ENCODE measurements at regions not wholly inside any gene's neighbourhood (a gene's known extent, or its start where the extent isn't known, plus 50 kb on each side); places are given as distances from the start of the nearest gene placed in this dataset.

DNA sequence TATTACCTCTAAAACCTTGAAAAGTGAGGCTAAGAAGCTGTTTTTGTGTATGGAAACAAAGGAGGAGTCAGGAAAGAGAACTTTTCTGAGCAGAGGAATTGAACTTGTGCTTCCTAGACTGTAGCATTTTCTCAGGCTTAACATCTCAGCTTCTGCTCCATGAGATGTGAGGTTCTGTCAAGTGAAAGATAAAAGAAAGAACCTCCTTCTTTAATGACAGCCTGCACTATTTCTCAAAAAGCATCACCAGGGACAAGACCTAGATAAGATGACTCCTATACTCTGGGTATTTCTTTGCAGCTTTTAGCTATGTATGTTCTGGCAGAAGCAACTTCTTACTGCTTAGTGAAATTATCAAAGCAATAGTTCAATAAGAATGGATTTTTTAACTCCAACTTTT, 87.6 kb upstream of the KCNQ5 start (continued):
- TF ChIP-seq ZNF274 (IDR thresholded peaks at IDR 0.05; ENCODE audit: insufficient read depth, insufficient read length) (no peak), TAF1 (IDR thresholded peaks at IDR 0.05; ENCODE audit: borderline replicate concordance, low read depth, low read length) (no peak), ZBTB40 (IDR thresholded peaks at IDR 0.05; ENCODE audit: borderline replicate concordance) (no peak), ZZZ3 (IDR thresholded peaks at IDR 0.05; ENCODE audit: control insufficient read depth, insufficient read length, low read depth) (no peak), RUNX3 (IDR thresholded peaks at IDR 0.05; ENCODE audit: low read length) (no peak), BACH1 (IDR thresholded peaks at IDR 0.05; ENCODE audit: borderline replicate concordance) (no peak), MEF2A (IDR thresholded peaks at IDR 0.05; ENCODE audit: insufficient read depth, low read depth, low read length) (no peak)

GRCh38 chr6:72535124-72535523, 86.7 kb upstream of the KCNQ5 start:
- Histone ChIP-seq H2AFZ (ENCODE audit: control insufficient read depth, low read depth, low read length) (no peak overlapping the region), H3K27ac (ENCODE audit: control insufficient read depth, insufficient read depth) (no peak overlapping the region), H3K79me2 (ENCODE audit: control insufficient read depth, insufficient read depth, low read length) (no peaks in the 10 kb centered on the region), H3K4me1 (ENCODE audit: control insufficient read depth, insufficient read depth, low read length) (no peaks in the 10 kb centered on the region), H3K9ac (ENCODE audit: control insufficient read depth, insufficient read depth, low read length) (no peak overlapping the region), H3K27me3 (replicated peaks in 1 of 2; ENCODE audit: control insufficient read depth in 2 of 2, insufficient read depth in 2 of 2, low read length in 1 of 2) (no peaks in the 10 kb centered on the region; a peak in 1 of 4 replicates), H3K9me3 (replicated peaks; ENCODE audit: control insufficient read depth, insufficient read depth, low read length) (no peaks in the 10 kb centered on the region), H4K20me1 (ENCODE audit: control insufficient read depth, insufficient read depth) (no peaks in the 10 kb centered on the region), H3K4me2 (ENCODE audit: control insufficient read depth, insufficient read depth) (no peak overlapping the region), H3K4me3 (no peak overlapping the region), H3K36me3 (ENCODE audit: control insufficient read depth in 2 of 2, insufficient read depth in 2 of 2, low read length in 1 of 2) (no peaks in the 10 kb centered on the region)
- FAIRE-seq (no peak), DNase-seq (ENCODE audit: low read depth, low spot score) (no peak), ATAC-seq (no peak)
- SMC1A ChIA-PET (ENCODE audit: uncharacterized antibody, unreplicated experiment) = interaction anchor here (1.1 kb wide), 1 partner anchor 9 kb away, joined by 3 read pairs; no protein-coding TSS in a partner anchor
- intact Hi-C loops (cut with micrococcal nuclease; ENCODE audit: unreplicated experiment) (no loop called here), in situ Hi-C loops (cut with MboI) (no loop called here)
- whole genome bisulfite sequencing (ENCODE audit: insufficient coverage, insufficient replicate concordance, low lambda C conversion rate, missing lambda C conversion rate) = 3% methylated on average over 3 of the region's 3 CpGs
- no peak for TF ChIP-seq FOXK2 (IDR thresholded peaks at IDR 0.05)
- TF ChIP-seq EP300 (IDR thresholded peaks at IDR 0.05; ENCODE audit: borderline replicate concordance in 1 of 2, control insufficient read depth in 1 of 2, low read depth in 2 of 2, low read length in 2 of 2) = no peak
- no peak for TF ChIP-seq CHD4 (IDR thresholded peaks at IDR 0.05)
- no peak for TF ChIP-seq ZNF622 (IDR thresholded peaks at IDR 0.05)
- TF ChIP-seq BHLHE40 (IDR thresholded peaks at IDR 0.05; ENCODE audit: borderline replicate concordance in 1 of 2, low read depth in 2 of 2, low read length in 1 of 2) = no peak
- POLR2A ChIA-PET = no interaction called here
- no TSS peak for BruUV-seq (replicated peaks)
- CTCF ChIA-PET = no interaction called here
- RAD21 ChIA-PET (ENCODE audit: unreplicated experiment) = no interaction called here
